ENCODE measurements at regions not wholly inside any gene's neighbourhood (a gene's known extent, or its start where the extent isn't known, plus 50 kb on each side); places are given as distances from the start of the nearest gene placed in this dataset.

DNA sequence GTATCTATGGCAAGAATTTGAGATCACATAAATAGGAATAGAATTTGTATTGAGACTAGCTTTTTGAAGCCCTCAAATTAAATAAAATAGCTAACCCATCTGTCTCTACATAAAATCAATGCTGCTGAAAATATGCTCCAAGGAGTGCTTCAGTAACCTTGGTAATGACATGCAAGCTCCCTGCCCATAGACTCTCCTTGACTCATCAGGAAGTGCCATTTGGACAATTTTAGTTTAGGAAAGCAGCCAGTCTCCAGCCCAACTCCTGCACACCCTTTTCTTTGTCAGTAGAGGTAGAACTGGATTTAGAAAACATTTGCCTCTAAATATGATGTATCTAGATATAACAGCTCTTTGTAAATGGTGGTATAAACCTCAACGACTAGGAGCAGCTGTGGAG is 69.9 kb upstream of the PTPRZ1 start:
- TF ChIP-seq EZH2 (IDR thresholded peaks at IDR 0.05; ENCODE audit: borderline replicate concordance, low read depth, low read length, poor library complexity, severe bottlenecking) (no peak), CTCF (conservative IDR thresholded peaks at IDR 0.05; ENCODE audit: low read depth, low read length) (no peak)

Data from A673 (cell line).